Ovary (tissue), 7 donors: ENCODE measurements at regions not wholly inside any gene's neighbourhood (a gene's known extent, or its start where the extent isn't known, plus 50 kb on each side); places are given as distances from the start of the nearest gene placed in this dataset.
"Not testable (repeated sequence)": the region's sequence is repeated elsewhere in the genome, so short reads cannot be mapped to it uniquely, and the experiment has no call there.

Source experiments
- DNase-seq, 5 donors: peaks; one replicate each; pipeline ENCODE4 v3.0.0-alpha.2; 2019 to 2020
- H3K27ac ChIP-seq, 2 donors: fragments of 200-600 bp; one replicate each; pipeline versions ENCODE4 v1.5.1 to v1.8.0; 2019 to 2022
- H3K27me3 ChIP-seq: fragments of 200-600 bp; one replicate; pipeline ENCODE4 v1.8.0; 2022
- H3K36me3 ChIP-seq: fragments of 200-600 bp; sonication (generic); one replicate; pipeline ENCODE4 v1.5.1; 2019
- H3K4me1 ChIP-seq: one replicate; pipeline ENCODE4 v1.8.1; 2013; ENCODE audit warnings: mild to moderate bottlenecking, moderate library complexity; ENCODE audit not compliant: insufficient read depth
- H3K4me3 ChIP-seq: fragments of 200-600 bp; sonication (generic); one replicate; pipeline ENCODE4 v1.5.1; 2017
- H3K9me3 ChIP-seq, 2 donors: fragments of 200-600 bp in 1 of 2; sonication (generic) in 1 of 2; one replicate each; pipeline versions ENCODE4 v1.5.1 to v1.8.1; 2013 to 2019; ENCODE audit warnings: mild to moderate bottlenecking in 1 of 2, moderate library complexity in 1 of 2
- EP300 ChIP-seq: sonication (generic); formaldehyde crosslinking; IDR thresholded peaks from one replicate; pipeline ENCODE4 v1.6.1; 2017; ENCODE audit warnings: antibody characterized with exemption
- POLR2A ChIP-seq: fragments of 450-650 bp; IDR thresholded peaks from one replicate; pipeline ENCODE4 v1.6.1; 2017; ENCODE audit warnings: antibody characterized with exemption, mild to moderate bottlenecking, moderate library complexity
- WGBS, 3 donors: extraction: QIAGEN DNeasy Blood & Tissue Kit in 1 of 3; methylation state at CpG; one replicate each; pipeline versions ENCODE4 v1.1.5 to v1.1.7; 2013 to 2017; 5-methylcytosine and 5-hydroxymethylcytosine counted together
- intact Hi-C, 4 donors: fragments of 100-400 bp; cut with DNase I; formaldehyde crosslinking; loops; one replicate each; pipeline versions ENCODE4 v1.11.0 to v1.15.1; 2022 to 2023
- TF ChIP-seq, protein P1 (sequence below), 3 donors: fragments of 450-650 bp in 2 of 3; fragments of 200-600 bp in 1 of 3; IDR thresholded peaks; one replicate each; pipeline versions ENCODE4 v1.5.1 to v1.8.0; 2016 to 2022; ENCODE audit warnings: antibody characterized with exemption in 3 of 3, mild to moderate bottlenecking in 1 of 3
- donor health status: DM: no; HTN: no; CAD: no; lungs with moderate emphysema.
- donor health status: DM: no; HTN: no; CAD: no.
- donor health status: Bipolar disorder and iron deficiency.
- donor health status: DM: no; HTN: no; CAD: no.
- donor health status: DM: yes; HTN: yes; CAD: no.

DNA sequence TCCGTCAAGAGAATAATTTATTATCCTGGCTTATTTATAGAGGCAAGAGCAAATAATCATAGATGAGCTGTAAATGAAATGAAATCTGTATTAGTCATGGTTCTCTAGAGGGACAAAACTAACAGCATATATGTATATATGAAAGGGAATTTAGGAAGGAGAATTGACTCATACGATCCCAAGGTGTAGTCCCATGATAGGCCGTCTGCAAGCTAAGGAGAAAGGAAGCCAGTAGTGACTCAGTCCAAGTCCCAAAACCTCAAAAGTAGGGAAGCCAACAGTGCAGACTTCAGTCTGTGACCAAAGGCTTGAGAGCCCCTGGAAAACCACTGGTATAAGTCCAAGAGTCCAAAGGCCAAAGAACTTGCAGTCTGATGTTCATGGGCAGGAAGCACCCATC lies 515.9 kb upstream of the CYLC2 start:
- Histone ChIP-seq H3K4me1 (no peaks in the 10 kb centered on the region), H3K27me3 (no peaks in the 10 kb centered on the region), H3K4me3 (no peak overlapping the region), H3K36me3 (no peaks in the 10 kb centered on the region), H3K9me3 (no peaks in the 10 kb centered on the region), H3K27ac (no peak overlapping the region)
- DNase-seq, result no peak
- intact Hi-C loops, result no loop called here
- WGBS, 3 donors, result 74 to 83% (median 77%) methylated on average over 3 of the region's 3 CpGs
- TF ChIP-seq, protein P1, sequence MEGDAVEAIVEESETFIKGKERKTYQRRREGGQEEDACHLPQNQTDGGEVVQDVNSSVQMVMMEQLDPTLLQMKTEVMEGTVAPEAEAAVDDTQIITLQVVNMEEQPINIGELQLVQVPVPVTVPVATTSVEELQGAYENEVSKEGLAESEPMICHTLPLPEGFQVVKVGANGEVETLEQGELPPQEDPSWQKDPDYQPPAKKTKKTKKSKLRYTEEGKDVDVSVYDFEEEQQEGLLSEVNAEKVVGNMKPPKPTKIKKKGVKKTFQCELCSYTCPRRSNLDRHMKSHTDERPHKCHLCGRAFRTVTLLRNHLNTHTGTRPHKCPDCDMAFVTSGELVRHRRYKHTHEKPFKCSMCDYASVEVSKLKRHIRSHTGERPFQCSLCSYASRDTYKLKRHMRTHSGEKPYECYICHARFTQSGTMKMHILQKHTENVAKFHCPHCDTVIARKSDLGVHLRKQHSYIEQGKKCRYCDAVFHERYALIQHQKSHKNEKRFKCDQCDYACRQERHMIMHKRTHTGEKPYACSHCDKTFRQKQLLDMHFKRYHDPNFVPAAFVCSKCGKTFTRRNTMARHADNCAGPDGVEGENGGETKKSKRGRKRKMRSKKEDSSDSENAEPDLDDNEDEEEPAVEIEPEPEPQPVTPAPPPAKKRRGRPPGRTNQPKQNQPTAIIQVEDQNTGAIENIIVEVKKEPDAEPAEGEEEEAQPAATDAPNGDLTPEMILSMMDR (IDR thresholded peaks at IDR 0.05), result no peak
- TF ChIP-seq POLR2A, result no peak

DNA sequence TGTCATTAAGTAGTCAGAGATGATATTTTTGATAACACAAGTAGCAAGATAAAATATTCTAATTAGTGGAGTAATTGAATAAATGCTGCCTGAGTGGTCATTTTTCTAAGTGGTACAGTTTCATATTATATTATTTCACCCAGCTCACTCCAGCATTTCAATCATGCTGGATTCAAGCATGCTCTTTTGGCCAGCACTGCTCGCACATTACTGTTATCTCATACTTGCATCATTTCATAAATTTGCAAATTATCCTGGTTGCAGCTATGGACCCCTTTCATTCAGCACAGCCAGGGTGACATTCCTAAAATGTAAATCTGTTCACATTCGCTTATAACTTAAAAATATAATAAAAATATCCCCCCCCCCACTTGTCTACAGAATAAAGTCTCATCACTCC lies 520.8 kb upstream of the CYLC2 start:
- no peak overlapping the region for H3K4me3 ChIP-seq
- no peaks in the 10 kb centered on the region for H3K4me1 ChIP-seq
- H3K27ac ChIP-seq, result no peak overlapping the region
- no peaks in the 10 kb centered on the region for H3K27me3 ChIP-seq
- no peak for DNase-seq
- no peak for TF ChIP-seq EP300
- TF ChIP-seq POLR2A, result no peak
- TF ChIP-seq, protein P1 (IDR thresholded peaks at IDR 0.05), result no peak
- 72 to 89% (median 87%) methylated on average over 2 of the region's 2 CpGs for WGBS, 3 donors
- H3K36me3 ChIP-seq, result no peaks in the 10 kb centered on the region
- intact Hi-C loops, result no loop called here
- H3K9me3 ChIP-seq, result no peaks in the 10 kb centered on the region

- H3K4me3 ChIP-seq, H3K27ac ChIP-seq, intact Hi-C loops, H3K9me3 ChIP-seq, H3K4me1 ChIP-seq, H3K36me3 ChIP-seq, DNase-seq, H3K27me3 ChIP-seq: not testable (repeated sequence)
- 92 to 96% (median 93%) methylated on average over 7 of the region's 7 CpGs for WGBS, 3 donors
Measured at GRCh38 chr9:102469430-102469829, 525.7 kb upstream of the CYLC2 start.

DNA sequence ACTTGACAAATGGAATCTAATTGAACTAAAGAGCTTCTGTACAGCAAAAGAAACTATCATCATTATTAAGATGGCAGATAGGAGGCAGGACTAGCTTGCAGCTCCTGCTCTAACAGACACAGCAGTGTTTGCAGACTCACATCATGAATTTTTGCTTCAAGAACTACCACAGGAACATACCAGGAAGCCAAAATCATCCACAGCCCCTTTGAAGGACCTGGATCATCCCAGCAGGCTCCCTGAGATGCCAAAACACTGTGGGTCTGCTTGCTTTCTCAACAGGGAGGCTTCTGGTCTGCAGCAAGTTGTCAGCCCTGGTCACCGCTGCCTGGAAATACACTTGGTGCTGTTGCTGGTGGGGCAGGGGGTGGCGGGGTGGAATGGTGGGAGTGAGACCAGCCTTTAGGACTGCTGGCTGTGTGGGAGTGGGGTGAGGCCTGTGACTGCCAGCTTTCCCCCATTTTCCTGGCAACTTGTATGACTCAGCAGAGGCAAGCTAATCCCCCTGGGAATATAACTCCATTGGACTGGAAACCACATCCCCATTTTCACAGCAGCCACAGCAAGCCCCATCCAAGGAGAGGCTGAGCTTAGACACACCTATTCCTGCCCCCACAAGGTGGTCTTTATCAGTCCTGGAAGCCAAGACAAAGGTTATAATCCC lies 533.8 kb upstream of the CYLC2 start:
- H3K36me3 ChIP-seq, result no peaks in the 10 kb centered on the region
- no peaks in the 10 kb centered on the region for H3K4me1 ChIP-seq
- no peak overlapping the region for H3K27ac ChIP-seq
- WGBS, 3 donors, result 83 to 86% (median 85%) methylated on average over 2 of the region's 2 CpGs
- no peak for TF ChIP-seq EP300
- TF ChIP-seq, protein P1 (IDR thresholded peaks at IDR 0.05), result no peak
- no peak for TF ChIP-seq POLR2A
- no peak for DNase-seq
- intact Hi-C loops, result no loop called here
- no peaks in the 10 kb centered on the region for H3K9me3 ChIP-seq
- peaks cover 3% of the 10 kb centered on the region for H3K27me3 ChIP-seq
- no peak overlapping the region for H3K4me3 ChIP-seq

DNA sequence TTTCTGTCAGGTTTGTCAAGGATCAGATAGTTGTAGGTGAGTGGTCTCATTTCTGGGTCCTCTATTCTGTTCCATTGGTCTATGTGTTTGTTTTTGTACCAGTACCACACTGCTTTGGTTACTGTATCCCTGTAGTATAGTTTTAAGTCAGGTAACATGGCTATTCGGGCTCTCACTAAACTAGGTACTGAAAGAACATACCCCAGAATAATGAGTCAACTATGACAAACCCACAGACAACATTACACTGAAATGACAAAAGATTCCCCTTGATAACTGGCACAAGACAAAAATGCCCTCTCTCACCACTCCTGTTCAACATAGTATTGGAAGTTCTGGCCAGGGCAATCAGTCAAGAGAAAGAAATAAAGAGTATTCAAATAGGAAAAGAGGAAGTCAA lies 535.3 kb upstream of the CYLC2 start:
- H3K9me3 ChIP-seq, result no peaks in the 10 kb centered on the region
- DNase-seq, result no peak
- H3K4me1 ChIP-seq, result no peaks in the 10 kb centered on the region
- H3K27ac ChIP-seq, result no peak overlapping the region
- intact Hi-C loops, result no loop called here
- TF ChIP-seq EP300 (no peak), POLR2A (no peak)
- TF ChIP-seq, protein P1 (IDR thresholded peaks at IDR 0.05), result no peak
- H3K36me3 ChIP-seq, result no peaks in the 10 kb centered on the region
- no peak overlapping the region for H3K4me3 ChIP-seq
- H3K27me3 ChIP-seq, result peaks cover 3% of the 10 kb centered on the region
- WGBS, 3 donors, result 71 to 77% (median 76%) methylated on average over 1 of the region's 1 CpG
